HCT116 (cell line): ENCODE measurements at regions not wholly inside any gene's neighbourhood (a gene's known extent, or its start where the extent isn't known, plus 50 kb on each side); places are given as distances from the start of the nearest gene placed in this dataset.

ENCODE experiments used
- CTCF ChIP-seq, 3 experiments: fragments of 200-600 bp in 1 of 3; sonication (generic) in 1 of 3; IDR thresholded peaks in 2 of 3; conservative IDR thresholded peaks in 1 of 3; 2 replicates each; pipeline ENCODE4 v1.5.1; 2012 to 2017; ENCODE audit warnings: low read depth in 2 of 3, low read length in 2 of 3, antibody characterized with exemption in 1 of 3, borderline replicate concordance in 1 of 3, control low read depth in 1 of 3, mild to moderate bottlenecking in 1 of 3, mixed read lengths in 1 of 3, mixed run types in 1 of 3, moderate library complexity in 1 of 3; ENCODE audit not compliant: insufficient read depth in 1 of 3
- EZH2 ChIP-seq: fragments of 200-600 bp; sonication (generic); IDR thresholded peaks from 2 replicates; pipeline ENCODE4 v1.6.1; 2017; ENCODE audit warnings: antibody characterized with exemption, mixed run types
- FOSL1 ChIP-seq: IDR thresholded peaks from 2 replicates; pipeline ENCODE4 v1.6.1; 2012; ENCODE audit warnings: low read depth
- JUND ChIP-seq: IDR thresholded peaks from 2 replicates; pipeline ENCODE4 v1.6.1; 2012
- POLR2A ChIP-seq: IDR thresholded peaks from 2 replicates; pipeline ENCODE4 v1.7.0; 2011; ENCODE audit warnings: borderline replicate concordance; ENCODE audit not compliant: insufficient read depth, insufficient read length; ENCODE audit errors: extremely low read depth
- POLR2AphosphoS5 ChIP-seq: IDR thresholded peaks from 2 replicates; pipeline ENCODE4 v1.6.1; 2011; ENCODE audit warnings: mild to moderate bottlenecking, low read depth, low read length, moderate library complexity
- RAD21 ChIP-seq: IDR thresholded peaks from 2 replicates; pipeline ENCODE4 v1.6.1; 2012; ENCODE audit warnings: low read depth, mild to moderate bottlenecking
- REST ChIP-seq: IDR thresholded peaks from 2 replicates; pipeline ENCODE4 v1.6.1; 2012; ENCODE audit warnings: low read depth
- SRF ChIP-seq: IDR thresholded peaks from 2 replicates; pipeline ENCODE4 v1.6.1; 2012; ENCODE audit warnings: low read depth
- YY1 ChIP-seq: IDR thresholded peaks from 2 replicates; pipeline ENCODE4 v1.6.1; 2011; ENCODE audit warnings: low read length, low read depth, moderate library complexity, mild to moderate bottlenecking; ENCODE audit not compliant: insufficient replicate concordance; ENCODE audit errors: extremely low read depth

GRCh38 chr4:177066746-177067145 is 242.9 kb upstream of the NEIL3 start:
- no peak for TF ChIP-seq SRF
- no peak for TF ChIP-seq CTCF (IDR thresholded peaks at IDR 0.05 in 2 of 3, conservative IDR thresholded peaks at IDR 0.05 in 1 of 3; ENCODE audit: borderline replicate concordance in 1 of 3, insufficient read depth in 1 of 3, low read depth in 2 of 3, low read length in 2 of 3)
- TF ChIP-seq POLR2A, result no peak
- no peak for TF ChIP-seq POLR2AphosphoS5
- TF ChIP-seq FOSL1, result no peak
- no peak for TF ChIP-seq RAD21
- TF ChIP-seq REST, result no peak
- no peak for TF ChIP-seq YY1
- no peak for TF ChIP-seq EZH2
- no peak for TF ChIP-seq JUND
